ENCODE measurements at regions not wholly inside any gene's neighbourhood (a gene's known extent, or its start where the extent isn't known, plus 50 kb on each side); places are given as distances from the start of the nearest gene placed in this dataset.

- no peak for DNase-seq
Measured at GRCh38 chr11:70810681-70811080, 412.4 kb downstream of the CTTN start.

DNA sequence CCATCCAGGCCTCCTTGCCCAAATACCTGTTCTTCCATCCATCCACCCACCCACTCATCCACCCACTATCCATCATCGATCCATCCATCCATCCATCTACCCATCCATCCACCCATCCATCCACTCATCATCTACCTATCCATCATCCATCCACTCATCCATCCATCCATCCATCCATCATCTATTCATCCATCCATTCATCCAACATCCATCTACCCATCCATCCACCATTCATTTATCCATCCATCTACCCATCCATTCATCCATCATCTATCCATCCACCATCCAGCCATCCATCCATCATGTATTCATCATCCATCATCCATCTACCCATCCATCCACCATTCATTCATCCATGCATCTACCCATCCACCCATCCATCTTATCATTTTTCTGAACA, 413.2 kb downstream of the CTTN start:
- DNase-seq = no peak

GRCh38 chr11:70811915-70812314, 413.6 kb downstream of the CTTN start:
- no peak for DNase-seq

DNA sequence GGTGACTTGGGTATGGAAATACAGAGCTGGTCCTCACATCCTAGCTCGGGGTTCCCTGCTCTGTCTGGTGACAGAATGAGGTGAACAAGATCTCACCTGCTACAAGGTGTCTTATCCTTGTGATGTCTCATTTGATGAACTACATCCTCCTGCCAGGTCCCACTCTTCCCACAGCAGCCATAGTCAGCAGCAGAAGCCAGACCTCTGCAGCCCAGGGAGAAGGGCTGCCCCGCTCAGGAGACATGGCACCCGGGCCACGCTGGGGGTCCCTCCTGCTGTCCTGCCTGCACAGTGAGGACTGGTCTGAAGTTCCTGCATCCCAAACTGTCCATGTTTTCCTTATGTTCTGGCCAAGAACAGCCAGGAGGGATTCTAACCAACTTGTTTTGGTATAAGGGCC, 414.1 kb downstream of the CTTN start:
- no peak for DNase-seq

GRCh38 chr11:70813651-70814050, 415.3 kb downstream of the CTTN start:
- DNase-seq = no peak

GRCh38 chr11:70815485-70815832, 417.1 kb downstream of the CTTN start:
- no peak for DNase-seq

DNA sequence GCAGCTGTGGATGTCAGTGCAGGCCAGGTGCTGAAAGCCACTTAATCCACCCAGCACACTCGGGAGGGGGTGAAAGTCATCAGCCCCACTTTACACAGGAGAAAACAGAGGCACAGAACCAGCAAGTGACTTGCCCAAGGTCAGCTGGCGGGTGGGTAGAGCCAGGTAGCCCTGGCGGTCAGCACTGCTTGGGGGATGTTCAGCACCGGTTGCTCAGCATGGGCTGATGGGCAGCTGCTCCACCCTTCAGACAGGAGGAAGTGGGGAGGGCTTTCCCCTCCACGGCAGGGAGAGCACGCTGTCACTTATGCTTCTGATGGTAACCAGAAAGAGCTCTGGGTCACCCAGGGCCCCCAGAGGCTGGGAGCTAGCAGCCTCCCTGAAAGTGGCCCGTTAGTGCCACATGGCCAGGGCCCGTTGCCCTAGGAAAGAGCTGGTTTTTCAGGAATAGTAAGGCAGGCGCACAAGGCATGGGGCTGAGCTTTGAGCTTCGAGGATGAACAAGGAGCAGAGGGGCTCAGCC, 417.9 kb downstream of the CTTN start:
- no peak for DNase-seq

DNA sequence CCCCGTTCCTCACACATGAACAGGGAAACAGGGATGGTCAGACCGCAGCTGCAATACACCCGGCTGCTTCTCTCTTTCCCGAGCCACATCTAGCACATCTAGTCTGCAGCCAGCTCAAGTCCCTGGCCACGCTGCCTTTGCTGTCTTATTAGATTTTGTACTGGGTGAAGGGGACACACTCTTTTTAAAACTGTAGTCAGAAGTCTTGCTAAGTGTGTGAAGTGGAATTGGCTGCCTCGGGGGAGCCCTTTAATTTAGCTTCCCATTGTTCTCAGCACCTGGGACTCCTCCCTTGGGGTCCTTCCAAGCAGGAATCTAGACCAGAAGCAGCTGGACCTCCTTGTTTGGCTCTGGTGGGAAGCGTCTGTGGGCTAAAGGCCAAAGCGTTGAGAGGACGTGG, 420.0 kb downstream of the CTTN start:
- DNase-seq = no peak

DNA sequence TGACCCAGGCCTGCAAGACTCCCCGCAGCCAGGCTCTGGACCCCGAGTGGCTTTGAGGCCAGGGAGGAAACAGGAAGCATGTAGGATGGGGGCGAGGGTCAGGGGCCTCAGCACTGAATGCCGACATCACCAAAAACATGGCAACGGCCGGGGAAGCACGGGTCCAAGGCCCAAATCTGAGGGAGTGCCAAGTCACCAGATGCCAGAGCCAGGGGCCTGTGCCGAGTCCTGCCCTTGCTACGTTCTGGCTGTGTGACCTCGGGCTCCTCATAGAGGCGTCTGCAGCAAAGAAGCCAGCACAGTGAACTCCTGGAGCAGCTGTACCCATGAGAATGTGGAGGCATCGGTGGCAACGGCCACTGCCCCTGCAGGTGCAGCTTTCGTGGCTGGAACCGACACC, 420.7 kb downstream of the CTTN start:
- no peak for DNase-seq

- no peak for DNase-seq
Measured at GRCh38 chr11:70820311-70820710, 422.0 kb downstream of the CTTN start.

GRCh38 chr11:70820712-70821111, 422.4 kb downstream of the CTTN start:
- DNase-seq = no peak

DNA sequence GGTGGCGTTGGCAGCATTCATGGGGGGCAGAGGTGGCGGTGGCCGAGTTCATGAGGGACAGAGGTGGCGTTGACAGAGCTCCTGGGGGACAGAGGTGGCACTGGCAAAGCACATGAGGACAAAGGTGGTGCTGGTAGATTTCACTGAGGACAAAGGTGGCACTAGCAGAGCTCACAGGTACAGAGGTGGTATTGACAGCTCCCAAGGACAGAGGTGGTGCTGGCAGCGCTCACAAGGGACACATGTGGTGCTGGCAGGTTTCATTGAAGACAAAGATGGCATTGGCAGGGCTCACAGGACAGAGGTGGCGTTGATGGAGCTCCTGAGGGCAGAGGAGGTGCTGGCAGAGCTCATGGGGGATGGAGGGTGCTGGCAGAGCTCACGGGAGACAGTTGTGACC, 425.4 kb downstream of the CTTN start:
- DNase-seq = no peak

DNA sequence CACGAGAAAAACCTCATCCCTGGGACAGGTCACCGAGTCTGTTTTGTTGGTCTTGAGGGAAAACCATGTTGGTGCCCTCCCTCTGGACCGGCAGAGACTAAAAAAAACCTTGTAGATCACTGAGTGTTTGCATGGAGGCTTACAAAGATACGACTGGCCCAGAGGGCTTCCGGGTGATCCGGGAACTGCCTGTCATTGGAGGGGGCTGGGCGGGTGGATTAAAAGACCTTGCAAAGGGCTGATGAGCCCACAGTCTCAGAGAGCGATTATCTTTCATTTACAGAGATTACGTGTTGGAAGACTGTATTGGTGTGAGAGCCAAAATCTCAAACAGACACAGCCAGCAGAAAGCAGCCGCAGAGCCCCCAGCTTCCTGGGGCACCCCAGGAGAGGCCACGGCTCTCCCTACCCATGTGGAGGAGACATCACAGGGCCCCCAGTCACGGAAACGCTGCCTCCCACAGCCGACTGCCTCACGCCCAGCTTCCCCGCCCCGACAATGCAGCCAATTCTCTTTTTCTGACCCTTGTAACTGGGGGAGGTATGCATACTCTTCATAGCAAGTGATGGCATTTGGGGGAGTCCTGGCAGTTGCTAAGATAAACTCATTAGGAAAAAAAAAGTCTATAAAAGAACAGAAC, 426.4 kb downstream of the CTTN start:
- DNase-seq = peak; percentile 10

DNA sequence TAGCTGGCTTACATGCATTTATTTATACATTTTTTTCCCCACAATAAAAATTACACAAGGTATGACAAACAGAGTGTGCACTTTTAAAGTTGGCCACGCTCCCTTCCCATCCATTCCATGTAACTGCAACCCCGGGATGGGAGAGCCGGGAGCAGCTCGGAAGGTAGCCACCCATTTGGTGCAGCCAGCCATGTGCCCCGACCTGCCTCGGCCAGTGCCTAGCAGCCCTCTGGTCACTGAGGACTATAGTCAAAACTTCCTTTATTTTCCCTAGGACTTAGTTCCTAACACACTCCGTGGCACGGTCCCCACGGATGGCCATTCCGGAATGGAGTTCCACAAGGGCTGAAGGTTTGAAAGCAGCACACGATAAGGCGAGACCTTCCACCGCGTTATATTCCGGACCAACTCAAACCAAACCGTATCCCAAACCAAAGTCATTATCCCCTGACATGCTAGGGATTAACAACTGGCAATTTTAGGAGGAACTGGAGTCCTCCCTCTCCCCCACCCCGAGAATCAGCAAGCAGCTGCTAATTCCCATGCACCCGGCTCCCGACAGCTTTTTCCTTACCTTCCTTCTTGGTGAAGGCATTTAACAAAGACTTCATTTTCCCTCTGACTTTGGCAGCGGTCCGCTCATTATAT, 426.4 kb downstream of the SHANK2 start:
- no peak for DNase-seq

GRCh38 chr11:70826541-70827335, 425.6 kb downstream of the SHANK2 start:
- no peak for DNase-seq

DNA sequence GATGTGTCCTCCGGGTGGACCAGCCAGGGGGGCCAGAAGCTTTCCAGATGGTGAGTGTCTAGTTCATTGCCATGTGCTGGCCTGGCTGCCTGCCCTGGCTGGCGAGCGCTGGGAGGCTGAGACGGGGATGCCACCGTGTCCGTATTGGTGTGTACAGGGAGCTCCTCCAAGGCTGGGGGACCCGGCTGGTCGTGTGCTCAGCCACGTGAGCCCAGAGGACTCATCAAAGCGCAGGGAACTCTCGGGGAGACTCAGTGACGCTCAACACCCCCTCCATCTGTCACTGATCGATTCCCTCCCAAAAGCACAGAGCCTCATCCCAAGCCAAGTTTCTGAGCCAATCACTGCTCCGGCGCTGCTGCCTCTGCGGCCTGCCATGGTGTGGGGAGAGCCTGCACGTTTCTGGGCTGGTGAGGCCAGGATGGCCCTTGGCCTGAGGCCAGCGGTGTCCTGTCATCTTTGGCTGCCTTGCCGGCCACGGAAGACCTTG, 423.7 kb downstream of the SHANK2 start:
- no peak for DNase-seq

DNA sequence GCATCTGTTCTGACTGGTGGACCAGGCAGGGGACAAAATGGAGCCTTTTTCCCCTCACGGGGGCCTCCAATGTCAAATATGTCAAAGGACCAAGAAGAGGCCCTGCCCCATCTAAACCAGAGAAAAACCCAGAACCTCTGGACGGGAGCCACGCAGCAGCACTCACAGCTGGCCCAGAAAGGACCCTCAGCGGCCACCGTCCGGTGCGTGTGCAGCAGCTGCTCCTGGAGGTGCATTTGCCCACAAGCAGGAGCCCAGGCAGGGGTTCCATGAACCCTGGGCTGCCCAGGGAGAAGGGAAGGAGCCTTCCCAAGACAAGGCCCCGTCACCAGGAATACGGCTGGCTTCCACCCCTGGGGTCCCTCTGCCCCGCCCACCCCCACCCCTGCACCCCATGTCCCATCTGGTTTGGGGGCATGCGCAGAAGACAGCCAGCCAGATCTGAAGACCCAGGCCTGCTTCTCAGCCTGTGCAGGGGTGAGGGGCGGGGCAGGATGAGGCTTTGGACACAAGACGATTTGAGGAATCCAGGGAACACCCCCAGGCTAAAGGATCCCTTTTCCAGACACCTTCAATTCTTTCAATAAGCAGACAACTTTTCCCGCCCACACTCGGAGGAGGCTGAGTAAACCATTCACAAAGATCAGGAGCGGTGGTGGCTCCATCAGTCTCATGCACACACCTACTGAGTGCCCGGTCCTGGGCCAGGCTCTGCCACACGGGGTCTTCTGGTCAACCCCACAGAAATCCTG, 423.1 kb downstream of the SHANK2 start:
- no peak for DNase-seq

GRCh38 chr11:70829886-70830272, 422.5 kb downstream of the SHANK2 start:
- DNase-seq = no peak

GRCh38 chr11:70833011-70833410, 419.4 kb downstream of the SHANK2 start:
- no peak for DNase-seq

- no peak for DNase-seq
Measured at GRCh38 chr11:70833554-70833953, 418.8 kb downstream of the SHANK2 start.

GRCh38 chr11:70834277-70834940, 418.0 kb downstream of the SHANK2 start:
- no peak for DNase-seq

DNA sequence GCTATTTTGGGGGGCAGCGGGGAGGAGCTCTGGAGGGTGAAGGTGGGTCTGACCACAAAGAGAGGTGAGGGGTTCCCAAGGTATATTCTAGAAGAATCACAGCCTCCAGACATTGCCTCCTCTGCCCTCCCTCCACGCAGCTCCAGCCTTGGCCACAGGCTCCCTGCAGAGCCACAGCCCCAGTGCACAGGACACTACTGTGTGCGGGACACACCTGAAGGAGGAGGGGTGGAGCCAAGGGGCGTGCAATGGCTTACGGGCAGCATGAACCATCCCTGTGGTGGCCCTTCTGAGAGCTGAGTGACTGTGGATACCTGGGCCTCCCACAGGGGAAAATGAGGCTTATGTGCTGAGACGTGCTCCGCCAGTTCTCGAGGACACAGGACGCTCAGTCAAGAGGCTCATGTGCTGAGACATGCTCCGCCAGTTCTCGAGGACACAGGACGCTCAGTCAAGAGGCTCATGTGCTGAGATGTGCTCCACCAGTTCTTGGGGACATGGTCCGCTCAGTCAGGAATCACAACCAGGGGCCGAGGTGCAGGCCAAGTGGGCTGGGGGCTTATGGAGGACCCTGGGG, 417.3 kb downstream of the SHANK2 start:
- no peak for DNase-seq

All from NCI-H226 (cell line).